ENCODE measurements at regions not wholly inside any gene's neighbourhood (a gene's known extent, or its start where the extent isn't known, plus 50 kb on each side); places are given as distances from the start of the nearest gene placed in this dataset.

DNA sequence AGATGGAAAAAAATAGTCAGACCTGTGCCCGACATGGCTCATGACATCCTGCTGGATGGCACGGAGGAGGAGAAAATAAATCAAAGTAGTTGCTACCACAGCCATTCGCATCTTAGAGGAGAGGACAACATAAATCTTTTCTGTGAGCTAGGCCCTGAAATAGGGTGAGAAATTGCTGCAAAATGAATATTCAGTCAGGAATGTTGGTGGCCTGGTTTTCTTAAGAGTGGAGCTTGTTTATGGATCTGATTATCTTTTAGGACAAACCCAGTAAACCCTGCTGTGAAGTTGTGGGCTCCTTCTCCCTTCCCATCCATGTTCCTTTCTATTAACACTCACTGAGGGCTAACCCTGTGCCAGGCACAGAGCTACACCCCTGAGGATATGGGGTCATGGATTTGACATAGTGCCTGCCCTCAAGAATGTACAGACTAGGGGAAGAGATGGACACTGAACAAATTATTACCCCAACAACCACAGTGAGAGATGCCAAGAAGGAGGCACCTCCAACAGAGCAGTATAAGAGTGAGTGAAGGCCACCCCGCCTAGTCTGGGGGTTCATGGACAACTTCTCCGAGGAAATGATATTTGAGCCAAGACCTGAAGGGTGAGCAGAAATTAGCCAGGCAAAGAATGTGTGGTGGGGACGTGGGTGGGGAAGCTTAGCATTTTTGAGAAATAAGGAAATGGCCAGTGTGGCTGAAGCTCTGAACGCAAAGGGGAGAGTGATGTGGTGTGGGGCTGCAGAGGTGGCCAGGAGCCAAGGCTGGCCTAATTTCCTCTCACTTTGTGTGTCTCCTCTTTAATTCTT, 68.9 kb upstream of the ARL8B start:
- no peak for FAIRE-seq
- no peak overlapping the region for H3K9ac ChIP-seq (replicated peaks in 1 of 4; ENCODE audit: extremely low read depth in 1 of 4, low read depth in 3 of 4, low read length in 3 of 4)
- TF ChIP-seq TEAD4 (IDR thresholded peaks at IDR 0.05; ENCODE audit: low read depth, low read length): no peak
- TF ChIP-seq CREB1 (IDR thresholded peaks at IDR 0.05): no peak
- TF ChIP-seq JUND (IDR thresholded peaks at IDR 0.05; ENCODE audit: low read length): no peak
- no peak for TF ChIP-seq PHF8 (conservative IDR thresholded peaks at IDR 0.05; ENCODE audit: low read depth, low read length)
- TF ChIP-seq HDAC6 (IDR thresholded peaks at IDR 0.05; ENCODE audit: low read depth, low read length): no peak
- no peak for TF ChIP-seq RBBP5 (IDR thresholded peaks at IDR 0.05; ENCODE audit: borderline replicate concordance, low read depth, low read length)
- no peak for TF ChIP-seq RFX5 (IDR thresholded peaks at IDR 0.05; ENCODE audit: borderline replicate concordance, low read depth, low read length)
- TF ChIP-seq POU5F1 (IDR thresholded peaks at IDR 0.05; ENCODE audit: low read depth, low read length): no peak
- TF ChIP-seq JUN (IDR thresholded peaks at IDR 0.05; ENCODE audit: low read depth, low read length): no peak
- H2BK5ac ChIP-seq (ENCODE audit: low read depth, low read length): no peak overlapping the region
- H2BK12ac ChIP-seq (ENCODE audit: low read depth, low read length): no peak overlapping the region
- no peak overlapping the region for H3K27ac ChIP-seq (ENCODE audit: low read depth, low read length)
- POLR2A ChIA-PET (ENCODE audit: partially characterized antibody): interaction anchor here (0.6 kb wide), 1 partner anchor 259 kb away, joined by 5 read pairs; no protein-coding TSS in a partner anchor
- no peaks in the 10 kb centered on the region for H3K9me3 ChIP-seq (ENCODE audit: insufficient read depth in 2 of 2, low read depth in 1 of 2, low read length in 1 of 2)
- H4K91ac ChIP-seq (replicated peaks; ENCODE audit: insufficient read length, low read length): no peak overlapping the region
- no peaks in the 10 kb centered on the region for H3K79me2 ChIP-seq (ENCODE audit: control insufficient read depth in 1 of 2, insufficient read depth in 2 of 2, low read length in 2 of 2)
- H2AFZ ChIP-seq (ENCODE audit: low read length): no peak overlapping the region
- no peaks in the 10 kb centered on the region for H4K20me1 ChIP-seq (replicated peaks in 1 of 2; ENCODE audit: control insufficient read depth in 1 of 2, insufficient read depth in 2 of 2, low read length in 2 of 2)
- no peaks in the 10 kb centered on the region; the same call in 1 of the 2 replicates for H3K23me2 ChIP-seq (ENCODE audit: low read depth, low read length)
- no peak overlapping the region for H2AK5ac ChIP-seq (ENCODE audit: low read depth, low read length)
- H3K36me3 ChIP-seq (ENCODE audit: control insufficient read depth in 2 of 4, insufficient read depth in 4 of 4, low read length in 3 of 4): no peaks in the 10 kb centered on the region
- no peak for DNase-seq (ENCODE audit: low read depth in 1 of 2, low spot score in 2 of 2)
- no peaks in the 10 kb centered on the region; a peak in 1 of 7 replicates for H3K27me3 ChIP-seq (replicated peaks in 1 of 4; ENCODE audit: control insufficient read depth in 3 of 4, extremely low read depth in 1 of 4, insufficient read depth in 3 of 4, low read length in 3 of 4)
- no peak overlapping the region for H4K5ac ChIP-seq (ENCODE audit: insufficient read length, low read depth, low read length)
- no peak overlapping the region for H2BK15ac ChIP-seq (ENCODE audit: low read length)
- no peak overlapping the region for H3K4me3 ChIP-seq (ENCODE audit: extremely low read depth in 1 of 4, insufficient read depth in 2 of 4, low read depth in 3 of 4, low read length in 4 of 4)
- H3K18ac ChIP-seq (ENCODE audit: extremely low read depth, low read length): no peak overlapping the region
- no peaks in the 10 kb centered on the region for H3K4me1 ChIP-seq (replicated peaks in 1 of 4; ENCODE audit: control insufficient read depth in 3 of 4, insufficient read depth in 4 of 4, low read length in 3 of 4)
- CTCF ChIA-PET (ENCODE audit: partially characterized antibody): interaction anchor here (0.6 to 2.1 kb wide), 12 partner anchors 9 to 420 kb away, joined by 3 to 10 read pairs (median 4); no protein-coding TSS in a partner anchor
- no peak overlapping the region for H2BK120ac ChIP-seq (replicated peaks; ENCODE audit: low read depth, low read length)
- no peak overlapping the region for H3K4me2 ChIP-seq (ENCODE audit: insufficient read depth in 1 of 2, low read depth in 2 of 2, low read length in 2 of 2)
- no peak overlapping the region for H4K8ac ChIP-seq (ENCODE audit: extremely low read depth, insufficient read depth, low read length)
- H2BK20ac ChIP-seq (ENCODE audit: low read length): no peak overlapping the region
- H3K23ac ChIP-seq (ENCODE audit: insufficient read length): no peak overlapping the region
- 88% methylated on average over 7 of the region's 7 CpGs; no CpG with 5 or more reads in 1 of the 2 experiments for WGBS, 2 experiments (ENCODE audit: extremely low coverage in 1 of 2, insufficient coverage in 1 of 2, insufficient read length in 1 of 2, insufficient replicate concordance in 2 of 2, low coverage in 1 of 2, low lambda C conversion rate in 2 of 2, missing lambda C conversion rate in 1 of 2)
- H3K79me1 ChIP-seq (ENCODE audit: low read depth, low read length): no peaks in the 10 kb centered on the region
- no peak overlapping the region for H3K4ac ChIP-seq (replicated peaks; ENCODE audit: insufficient read length, low read depth, low read length)
- no peak overlapping the region for H3K56ac ChIP-seq (replicated peaks; ENCODE audit: insufficient read length, low read depth, low read length)
- no peak overlapping the region for H3K14ac ChIP-seq (ENCODE audit: insufficient read length)

All from H1 (cell line).